Vagina (tissue), 2 donors: ENCODE measurements at regions not wholly inside any gene's neighbourhood (a gene's known extent, or its start where the extent isn't known, plus 50 kb on each side); places are given as distances from the start of the nearest gene placed in this dataset.

Experiments used
- DNase-seq, 2 donors: peaks; one replicate each; pipeline ENCODE4 v3.0.0-alpha.2; 2017; ENCODE audit errors: extremely low spot score in 2 of 2
- H3K27ac ChIP-seq: fragments of 200-600 bp; sonication (generic); one replicate; pipeline ENCODE4 v1.5.1; 2019
- H3K27me3 ChIP-seq: fragments of 200-600 bp; sonication (generic); one replicate; pipeline ENCODE4 v1.5.1; 2019
- H3K36me3 ChIP-seq, 2 donors: fragments of 200-600 bp; sonication (generic); one replicate each; pipeline ENCODE4 v1.5.1; 2017 to 2019
- H3K4me1 ChIP-seq: fragments of 200-600 bp; sonication (generic); one replicate; pipeline ENCODE4 v1.5.1; 2019
- H3K4me3 ChIP-seq, 2 donors: fragments of 200-600 bp; sonication (generic); 1 replicate in 1 of 2; 2 replicates in 1 of 2; pipeline ENCODE4 v1.5.1; 2016 to 2019
- H3K9me3 ChIP-seq: fragments of 200-600 bp; sonication (generic); one replicate; pipeline ENCODE4 v1.5.1; 2019
- CTCF ChIP-seq, 3 experiments: fragments of 450-650 bp in 2 of 3; fragments of 200-600 bp in 1 of 3; sonication (generic) in 1 of 3; IDR thresholded peaks; one replicate each; pipeline ENCODE4 v1.5.1; 2017 to 2019; ENCODE audit warnings: antibody characterized with exemption in 3 of 3, mild to moderate bottlenecking in 2 of 3, moderate library complexity in 2 of 3
- POLR2A ChIP-seq, 2 donors: fragments of 450-650 bp; IDR thresholded peaks; one replicate each; pipeline ENCODE4 v1.6.1; 2017; ENCODE audit warnings: antibody characterized with exemption in 2 of 2, mild to moderate bottlenecking in 2 of 2, moderate library complexity in 2 of 2
- POLR2AphosphoS5 ChIP-seq, 2 donors: sonication (generic); formaldehyde crosslinking; IDR thresholded peaks; one replicate each; pipeline ENCODE4 v1.9.0; 2017; ENCODE audit warnings: antibody characterized with exemption in 2 of 2, mild to moderate bottlenecking in 2 of 2, low read depth in 1 of 2; ENCODE audit not compliant: insufficient read depth in 1 of 2
- intact Hi-C: fragments of 100-400 bp; cut with DNase I; formaldehyde crosslinking; loops from one replicate; pipeline ENCODE4 v1.15.1; 2023

- H3K9me3 ChIP-seq = no peaks in the 10 kb centered on the region
- no peak overlapping the region for H3K4me3 ChIP-seq
- H3K4me1 ChIP-seq = no peaks in the 10 kb centered on the region
- intact Hi-C loops = no loop called here
- H3K27me3 ChIP-seq = no peaks in the 10 kb centered on the region
- TF ChIP-seq CTCF (IDR thresholded peaks at IDR 0.05) = no peak
- TF ChIP-seq POLR2A (IDR thresholded peaks at IDR 0.05) = no peak
- no peak for TF ChIP-seq POLR2AphosphoS5 (IDR thresholded peaks at IDR 0.05; ENCODE audit: insufficient read depth in 1 of 2, low read depth in 1 of 2)
- no peak overlapping the region for H3K27ac ChIP-seq
- no peaks in the 10 kb centered on the region for H3K36me3 ChIP-seq
- DNase-seq = no peak
Observed at GRCh38 chr5:162474239-162474638, 406.7 kb downstream of the GABRG2 start.

GRCh38 chr5:162484095-162484494 is 416.5 kb downstream of the GABRG2 start:
- H3K27ac ChIP-seq = no peak overlapping the region
- no peaks in the 10 kb centered on the region for H3K4me1 ChIP-seq
- no peaks in the 10 kb centered on the region for H3K9me3 ChIP-seq
- H3K27me3 ChIP-seq = no peaks in the 10 kb centered on the region
- no peak overlapping the region for H3K4me3 ChIP-seq
- H3K36me3 ChIP-seq = no peaks in the 10 kb centered on the region
- DNase-seq = no peak
- TF ChIP-seq POLR2AphosphoS5 (IDR thresholded peaks at IDR 0.05; ENCODE audit: insufficient read depth in 1 of 2, low read depth in 1 of 2) (no peak), CTCF (IDR thresholded peaks at IDR 0.05) (no peak), POLR2A (IDR thresholded peaks at IDR 0.05) (no peak)
- intact Hi-C loops = no loop called here

- Histone ChIP-seq H3K9me3 (no peaks in the 10 kb centered on the region), H3K4me1 (no peaks in the 10 kb centered on the region), H3K36me3 (no peaks in the 10 kb centered on the region), H3K27me3 (no peaks in the 10 kb centered on the region), H3K27ac (no peak overlapping the region), H3K4me3 (no peak overlapping the region)
- no peak for DNase-seq
- TF ChIP-seq CTCF (IDR thresholded peaks at IDR 0.05) (no peak), POLR2A (IDR thresholded peaks at IDR 0.05) (no peak), POLR2AphosphoS5 (IDR thresholded peaks at IDR 0.05; ENCODE audit: insufficient read depth in 1 of 2, low read depth in 1 of 2) (no peak)
- intact Hi-C loops = no loop called here
Observed at GRCh38 chr5:162484986-162485385, 417.4 kb downstream of the GABRG2 start.

GRCh38 chr5:162485666-162486292 is 418.2 kb downstream of the GABRG2 start:
- Histone ChIP-seq H3K9me3 (no peaks in the 10 kb centered on the region), H3K4me3 (no peak overlapping the region), H3K36me3 (no peaks in the 10 kb centered on the region), H3K4me1 (no peaks in the 10 kb centered on the region), H3K27me3 (no peaks in the 10 kb centered on the region), H3K27ac (no peak overlapping the region)
- no peak for DNase-seq
- intact Hi-C loops = no loop called here
- TF ChIP-seq POLR2AphosphoS5 (IDR thresholded peaks at IDR 0.05; ENCODE audit: insufficient read depth in 1 of 2, low read depth in 1 of 2) (no peak), POLR2A (IDR thresholded peaks at IDR 0.05) (no peak), CTCF (IDR thresholded peaks at IDR 0.05) (no peak)
